CD14-positive monocyte (primary cell): ENCODE measurements at regions not wholly inside any gene's neighbourhood (a gene's known extent, or its start where the extent isn't known, plus 50 kb on each side); places are given as distances from the start of the nearest gene placed in this dataset.

ENCODE experiments used
- DNase-seq, 3 donors: peaks; one replicate each; pipeline ENCODE4 v3.0.0-alpha.2; 2011 to 2022
- H2AFZ ChIP-seq: 2 replicates; pipeline ENCODE4 v1.6.0; 2012; ENCODE audit warnings: mild to moderate bottlenecking, low read depth, low read length, inconsistent platforms; ENCODE audit not compliant: insufficient read depth, poor library complexity, severe bottlenecking
- H3K27ac ChIP-seq, 2 donors: 1 replicate in 1 of 2; 2 replicates in 1 of 2; pipeline ENCODE4 v1.5.1; 2012 to 2013; ENCODE audit warnings: low read length in 2 of 2, control low read depth in 1 of 2, inconsistent platforms in 1 of 2, low read depth in 1 of 2, mild to moderate bottlenecking in 1 of 2
- H3K27me3 ChIP-seq, 2 donors: one replicate each; pipeline versions ENCODE4 v1.6.0 to v1.6.1; 2011 to 2013; ENCODE audit warnings: low read length in 2 of 2; ENCODE audit not compliant: control insufficient read depth in 2 of 2, insufficient read depth in 2 of 2
- H3K36me3 ChIP-seq, 2 donors: replicated peaks in 1 of 2; 1 replicate in 1 of 2; 2 replicates in 1 of 2; pipeline versions ENCODE4 v1.5.1 to v1.6.1; 2012 to 2013; ENCODE audit warnings: low read length in 2 of 2, control low read depth in 1 of 2, inconsistent platforms in 1 of 2, mild to moderate bottlenecking in 1 of 2; ENCODE audit not compliant: insufficient read depth in 2 of 2, control insufficient read depth in 1 of 2
- H3K4me1 ChIP-seq, 2 donors: 1 replicate in 1 of 2; 2 replicates in 1 of 2; pipeline versions ENCODE4 v1.5.1 to v1.6.1; 2012 to 2013; ENCODE audit warnings: low read length in 2 of 2, control low read depth in 1 of 2, inconsistent platforms in 1 of 2, mild to moderate bottlenecking in 1 of 2, moderate library complexity in 1 of 2; ENCODE audit not compliant: insufficient read depth in 2 of 2, control insufficient read depth in 1 of 2
- H3K4me2 ChIP-seq: replicated peaks from 2 replicates; pipeline ENCODE3; 2012; ENCODE audit warnings: low read length, moderate library complexity, mild to moderate bottlenecking; ENCODE audit not compliant: poor library complexity, severe bottlenecking; ENCODE audit errors: extremely low read depth
- H3K4me3 ChIP-seq, 3 experiments: fragments of 200-600 bp in 1 of 3; sonication (generic) in 1 of 3; replicated peaks in 1 of 3; 1 replicate in 2 of 3; 2 replicates in 1 of 3; pipeline ENCODE4 v1.5.1; 2011 to 2013; ENCODE audit warnings: low read length in 3 of 3, mild to moderate bottlenecking in 3 of 3, control low read depth in 2 of 3, low read depth in 2 of 3, inconsistent platforms in 1 of 3, moderate library complexity in 1 of 3
- H3K79me2 ChIP-seq: 2 replicates; pipeline ENCODE4 v1.6.0; 2012; ENCODE audit warnings: mild to moderate bottlenecking, control low read depth, inconsistent platforms, low read length, moderate library complexity; ENCODE audit not compliant: insufficient read depth
- H3K9ac ChIP-seq: 2 replicates; pipeline ENCODE4 v1.6.0; 2017; ENCODE audit warnings: low read length, mild to moderate bottlenecking; ENCODE audit not compliant: insufficient read depth, poor library complexity, severe bottlenecking
- H3K9me3 ChIP-seq, 2 donors: replicated peaks in 1 of 2; 1 replicate in 1 of 2; 2 replicates in 1 of 2; pipeline versions ENCODE4 v1.5.1 to v1.6.1; 2012 to 2013; ENCODE audit warnings: low read length in 2 of 2, control low read depth in 1 of 2; ENCODE audit not compliant: control insufficient read depth in 1 of 2, insufficient read depth in 1 of 2
- H4K20me1 ChIP-seq: 2 replicates; pipeline ENCODE4 v1.6.0; 2012; ENCODE audit warnings: mild to moderate bottlenecking, low read length, control low read depth, moderate library complexity; ENCODE audit not compliant: insufficient read depth
- H3K27ac Mint-ChIP-seq, 7 donors: one replicate each; pipeline ENCODE4 v1.8.0; 2020; ENCODE audit warnings: mild to moderate bottlenecking in 7 of 7, mixed read lengths in 7 of 7, moderate library complexity in 6 of 7, inconsistent platforms in 2 of 7
- H3K27me3 Mint-ChIP-seq, 3 donors: one replicate each; pipeline ENCODE4 v1.8.0; 2021 to 2022; ENCODE audit warnings: low read depth in 3 of 3, mild to moderate bottlenecking in 3 of 3, mixed read lengths in 3 of 3, moderate library complexity in 3 of 3, inconsistent platforms in 1 of 3
- H3K36me3 Mint-ChIP-seq, 2 donors: one replicate each; pipeline ENCODE4 v1.8.0; 2020; ENCODE audit warnings: mixed read lengths in 2 of 2, inconsistent platforms in 1 of 2, mild to moderate bottlenecking in 1 of 2
- H3K4me1 Mint-ChIP-seq: one replicate; pipeline ENCODE4 v1.8.0; 2020; ENCODE audit warnings: mild to moderate bottlenecking, mixed read lengths
- H3K4me3 Mint-ChIP-seq, 2 donors: one replicate each; pipeline ENCODE4 v1.8.0; 2020; ENCODE audit warnings: mild to moderate bottlenecking in 2 of 2, mixed read lengths in 2 of 2, moderate library complexity in 1 of 2
- H3K9me3 Mint-ChIP-seq, 7 donors: one replicate each; pipeline ENCODE4 v1.8.0; 2020 to 2022; ENCODE audit warnings: mixed read lengths in 7 of 7, mild to moderate bottlenecking in 6 of 7, moderate library complexity in 6 of 7, inconsistent platforms in 2 of 7
- WGBS: methylation state at CpG from one replicate; pipeline ENCODE4 v1.1.5; 2013; ENCODE audit warnings: missing lambda C conversion rate; ENCODE audit not compliant: insufficient coverage; 5-methylcytosine and 5-hydroxymethylcytosine counted together
- intact Hi-C, 2 donors: fragments of 100-400 bp; cut with micrococcal nuclease; formaldehyde crosslinking; loops; one replicate each; pipeline versions ENCODE4 v1.15.0 to v1.15.1; 2023
- TF ChIP-seq, protein P1 (sequence below): fragments of 200-600 bp; IDR thresholded peaks from one replicate; pipeline ENCODE4 v1.8.0; 2022; ENCODE audit warnings: antibody characterized with exemption, mild to moderate bottlenecking

DNA sequence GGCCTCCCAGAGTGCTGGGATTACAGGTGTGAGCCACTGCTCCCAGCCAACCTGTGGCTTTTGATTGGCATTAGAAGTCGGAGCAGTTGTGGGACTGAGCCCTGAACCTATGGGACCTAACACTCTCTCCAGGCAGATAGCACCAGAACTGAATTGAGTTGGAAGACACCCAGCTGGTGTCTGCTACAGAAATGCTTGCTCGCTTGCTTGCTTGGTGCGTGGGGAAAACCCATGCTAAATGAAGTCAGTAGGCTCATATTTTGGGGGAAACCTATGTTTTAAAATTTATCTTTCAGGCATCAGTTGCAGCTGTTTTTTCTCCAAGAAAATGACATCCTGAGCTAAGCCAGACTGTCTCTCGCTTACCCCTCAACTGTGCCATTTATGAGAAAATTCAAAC lies 158.5 kb upstream of the RFC3 start:
- H3K27ac ChIP-seq: no peak overlapping the region
- Mint-ChIP-seq H3K9me3 (peaks cover 0 to 12% (median 8%) of the 10 kb centered on the region in 7 donors), H3K4me3 (no peak overlapping the region), H3K36me3 (no peaks in the 10 kb centered on the region), H3K27me3 (peaks cover 0 to 7% (median 0%) of the 10 kb centered on the region in 3 donors), H3K27ac (no peak overlapping the region), H3K4me1 (no peaks in the 10 kb centered on the region)
- no peak for DNase-seq
- WGBS: 58% methylated on average over 3 of the region's 4 CpGs
- H3K79me2 ChIP-seq: no peaks in the 10 kb centered on the region
- H3K9me3 ChIP-seq: peaks cover 0 to 8% of the 10 kb centered on the region in 2 donors
- H2AFZ ChIP-seq: no peak overlapping the region
- no peak overlapping the region for H3K9ac ChIP-seq
- H3K36me3 ChIP-seq: no peaks in the 10 kb centered on the region
- TF ChIP-seq, protein P1, sequence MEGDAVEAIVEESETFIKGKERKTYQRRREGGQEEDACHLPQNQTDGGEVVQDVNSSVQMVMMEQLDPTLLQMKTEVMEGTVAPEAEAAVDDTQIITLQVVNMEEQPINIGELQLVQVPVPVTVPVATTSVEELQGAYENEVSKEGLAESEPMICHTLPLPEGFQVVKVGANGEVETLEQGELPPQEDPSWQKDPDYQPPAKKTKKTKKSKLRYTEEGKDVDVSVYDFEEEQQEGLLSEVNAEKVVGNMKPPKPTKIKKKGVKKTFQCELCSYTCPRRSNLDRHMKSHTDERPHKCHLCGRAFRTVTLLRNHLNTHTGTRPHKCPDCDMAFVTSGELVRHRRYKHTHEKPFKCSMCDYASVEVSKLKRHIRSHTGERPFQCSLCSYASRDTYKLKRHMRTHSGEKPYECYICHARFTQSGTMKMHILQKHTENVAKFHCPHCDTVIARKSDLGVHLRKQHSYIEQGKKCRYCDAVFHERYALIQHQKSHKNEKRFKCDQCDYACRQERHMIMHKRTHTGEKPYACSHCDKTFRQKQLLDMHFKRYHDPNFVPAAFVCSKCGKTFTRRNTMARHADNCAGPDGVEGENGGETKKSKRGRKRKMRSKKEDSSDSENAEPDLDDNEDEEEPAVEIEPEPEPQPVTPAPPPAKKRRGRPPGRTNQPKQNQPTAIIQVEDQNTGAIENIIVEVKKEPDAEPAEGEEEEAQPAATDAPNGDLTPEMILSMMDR: no peak
- intact Hi-C loops: no loop called here
- no peaks in the 10 kb centered on the region for H4K20me1 ChIP-seq
- H3K4me3 ChIP-seq: no peak overlapping the region
- H3K4me1 ChIP-seq: no peaks in the 10 kb centered on the region
- H3K27me3 ChIP-seq: no peaks in the 10 kb centered on the region
- H3K4me2 ChIP-seq: no peak overlapping the region

DNA sequence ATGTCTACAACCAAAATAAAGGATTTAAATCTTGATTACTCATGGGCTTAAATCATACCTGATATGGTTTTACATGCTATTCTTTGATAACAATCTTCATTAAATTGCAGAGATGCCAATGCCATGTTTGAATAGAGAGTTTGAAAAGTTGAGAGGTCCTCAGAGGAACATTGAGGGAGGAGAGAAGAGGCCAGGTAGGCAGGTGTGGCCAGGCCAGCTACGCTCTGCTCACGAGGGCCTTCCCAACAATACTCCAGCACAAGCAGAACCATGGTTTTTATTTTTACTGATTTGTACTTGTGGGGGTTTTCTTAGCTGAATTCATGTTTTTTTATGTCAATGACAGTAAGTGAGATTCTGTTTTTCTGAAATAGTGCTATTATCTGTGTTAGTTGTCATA lies 158.1 kb upstream of the RFC3 start:
- Histone ChIP-seq H3K4me2 (no peak overlapping the region), H3K36me3 (no peaks in the 10 kb centered on the region), H2AFZ (no peak overlapping the region), H3K27me3 (no peaks in the 10 kb centered on the region), H3K9ac (no peak overlapping the region), H3K27ac (no peak overlapping the region), H4K20me1 (no peaks in the 10 kb centered on the region), H3K9me3 (peaks cover 0 to 8% of the 10 kb centered on the region in 2 donors), H3K4me3 (no peak overlapping the region), H3K4me1 (no peaks in the 10 kb centered on the region), H3K79me2 (no peaks in the 10 kb centered on the region)
- no peak overlapping the region for H3K27ac Mint-ChIP-seq
- H3K4me1 Mint-ChIP-seq: no peaks in the 10 kb centered on the region
- no peak for DNase-seq
- peaks cover 0 to 14% (median 8%) of the 10 kb centered on the region in 7 donors for H3K9me3 Mint-ChIP-seq
- WGBS: no CpG with 5 or more reads among the region's 2 CpGs
- intact Hi-C loops: no loop called here
- H3K27me3 Mint-ChIP-seq: peaks cover 0 to 7% (median 3%) of the 10 kb centered on the region in 3 donors
- TF ChIP-seq, protein P1: no peak
- no peak overlapping the region for H3K4me3 Mint-ChIP-seq
- no peaks in the 10 kb centered on the region for H3K36me3 Mint-ChIP-seq
